LHCN-M2 (cell line): ENCODE measurements at regions not wholly inside any gene's neighbourhood (a gene's known extent, or its start where the extent isn't known, plus 50 kb on each side); places are given as distances from the start of the nearest gene placed in this dataset.
A peak's percentile ranks its signal among the peaks of the same experiment; 100 is the strongest.

ENCODE experiments used
- DNase-seq: peaks from one replicate; pipeline ENCODE4 v3.0.0-alpha.2; 2012; ENCODE audit warnings: low read depth

GRCh38 chr1:59143811-59144210, 153.1 kb upstream of the FGGY start:
- DNase-seq, result no peak

- DNase-seq, result no peak
Observed at GRCh38 chr1:59144959-59145358, 151.9 kb upstream of the FGGY start.

- DNase-seq, result no peak
Observed at GRCh38 chr1:59146056-59146455, 150.8 kb upstream of the FGGY start.

GRCh38 chr1:59146651-59147358, 150.1 kb upstream of the FGGY start:
- peak; percentile 69 for DNase-seq

GRCh38 chr1:59149435-59149834, 147.5 kb upstream of the FGGY start:
- DNase-seq, result no peak

- peak; percentile 100 for DNase-seq
Observed at GRCh38 chr1:59150577-59151386, 146.1 kb upstream of the FGGY start.

GRCh38 chr1:59151387-59151761, 145.5 kb upstream of the FGGY start:
- no peak for DNase-seq

- DNase-seq, result no peak
Observed at GRCh38 chr1:59151860-59152259, 145.0 kb upstream of the FGGY start.

GRCh38 chr1:59152511-59152910, 144.4 kb upstream of the FGGY start:
- DNase-seq, result no peak

GRCh38 chr1:59154401-59154800, 142.5 kb upstream of the FGGY start:
- DNase-seq, result no peak

GRCh38 chr1:59155351-59155750, 141.5 kb upstream of the FGGY start:
- no peak for DNase-seq

GRCh38 chr1:59156051-59156450, 140.8 kb upstream of the FGGY start:
- no peak for DNase-seq

- peak; percentile 68 for DNase-seq
Observed at GRCh38 chr1:59156526-59157199, 140.2 kb upstream of the FGGY start.

GRCh38 chr1:59158321-59158720, 138.6 kb upstream of the FGGY start:
- DNase-seq, result no peak

- DNase-seq, result no peak
Observed at GRCh38 chr1:59159557-59160203, 137.2 kb upstream of the FGGY start.

GRCh38 chr1:59161136-59161535, 135.8 kb upstream of the FGGY start:
- DNase-seq, result no peak

GRCh38 chr1:59162665-59163064, 134.2 kb upstream of the FGGY start:
- peak; percentile 68 for DNase-seq

GRCh38 chr1:59163268-59164092, 133.4 kb upstream of the FGGY start:
- peak; percentile 99 for DNase-seq

- DNase-seq, result no peak
Observed at GRCh38 chr1:59164371-59164770, 132.5 kb upstream of the FGGY start.

- DNase-seq, result peak; percentile 53
Observed at GRCh38 chr1:59165353-59165752, 131.5 kb upstream of the FGGY start.

GRCh38 chr1:59169703-59170102, 127.2 kb upstream of the FGGY start:
- no peak for DNase-seq
